ENCODE measurements at regions not wholly inside any gene's neighbourhood (a gene's known extent, or its start where the extent isn't known, plus 50 kb on each side); places are given as distances from the start of the nearest gene placed in this dataset.

DNA sequence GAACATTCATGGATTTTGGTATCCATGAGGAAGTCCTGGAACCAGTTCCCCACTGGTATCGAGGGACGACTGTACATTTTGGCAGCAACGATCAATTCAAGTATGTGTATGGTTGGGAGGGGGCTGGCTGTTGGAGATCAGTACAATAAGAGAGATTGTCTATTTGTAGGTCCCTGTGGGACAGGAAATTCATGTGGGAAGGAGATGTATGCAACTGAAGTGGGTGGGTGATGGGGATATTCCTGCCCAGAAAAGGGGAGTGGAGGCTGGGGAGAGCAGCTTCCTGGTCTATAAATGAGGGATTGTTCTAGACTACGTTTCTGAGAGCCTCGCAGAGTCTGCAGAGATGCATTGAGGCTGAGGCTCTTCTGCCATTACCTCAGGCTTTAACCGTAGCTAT lies 140.2 kb upstream of the MAGI3 start:
- TF ChIP-seq, protein P1, sequence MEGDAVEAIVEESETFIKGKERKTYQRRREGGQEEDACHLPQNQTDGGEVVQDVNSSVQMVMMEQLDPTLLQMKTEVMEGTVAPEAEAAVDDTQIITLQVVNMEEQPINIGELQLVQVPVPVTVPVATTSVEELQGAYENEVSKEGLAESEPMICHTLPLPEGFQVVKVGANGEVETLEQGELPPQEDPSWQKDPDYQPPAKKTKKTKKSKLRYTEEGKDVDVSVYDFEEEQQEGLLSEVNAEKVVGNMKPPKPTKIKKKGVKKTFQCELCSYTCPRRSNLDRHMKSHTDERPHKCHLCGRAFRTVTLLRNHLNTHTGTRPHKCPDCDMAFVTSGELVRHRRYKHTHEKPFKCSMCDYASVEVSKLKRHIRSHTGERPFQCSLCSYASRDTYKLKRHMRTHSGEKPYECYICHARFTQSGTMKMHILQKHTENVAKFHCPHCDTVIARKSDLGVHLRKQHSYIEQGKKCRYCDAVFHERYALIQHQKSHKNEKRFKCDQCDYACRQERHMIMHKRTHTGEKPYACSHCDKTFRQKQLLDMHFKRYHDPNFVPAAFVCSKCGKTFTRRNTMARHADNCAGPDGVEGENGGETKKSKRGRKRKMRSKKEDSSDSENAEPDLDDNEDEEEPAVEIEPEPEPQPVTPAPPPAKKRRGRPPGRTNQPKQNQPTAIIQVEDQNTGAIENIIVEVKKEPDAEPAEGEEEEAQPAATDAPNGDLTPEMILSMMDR (IDR thresholded peaks at IDR 0.05; ENCODE audit: low read length): no peak
- no peak for TF ChIP-seq EZH2phosphoT487 (IDR thresholded peaks at IDR 0.05; ENCODE audit: low read length)
